Mononuclear cell (primary cell): ENCODE measurements at regions not wholly inside any gene's neighbourhood (a gene's known extent, or its start where the extent isn't known, plus 50 kb on each side); places are given as distances from the start of the nearest gene placed in this dataset.
"Not testable (repeated sequence)": the region's sequence is repeated elsewhere in the genome, so short reads cannot be mapped to it uniquely, and the experiment has no call there.

Experiments
- H3K27me3 ChIP-seq: 2 replicates; pipeline ENCODE4 v1.6.0; 2011; ENCODE audit warnings: low read length, control low read depth; ENCODE audit not compliant: insufficient read depth
- H3K4me1 ChIP-seq: 2 replicates; pipeline ENCODE4 v1.5.1; 2011; ENCODE audit warnings: mild to moderate bottlenecking, low read length, control low read depth; ENCODE audit not compliant: insufficient read depth
- H3K4me3 ChIP-seq: 2 replicates; pipeline ENCODE4 v1.5.1; 2011; ENCODE audit warnings: mild to moderate bottlenecking, low read length, moderate library complexity
- H3K9me3 ChIP-seq: 2 replicates; pipeline ENCODE4 v1.5.1; 2011; ENCODE audit warnings: low read depth, mild to moderate bottlenecking, control low read depth, low read length

DNA sequence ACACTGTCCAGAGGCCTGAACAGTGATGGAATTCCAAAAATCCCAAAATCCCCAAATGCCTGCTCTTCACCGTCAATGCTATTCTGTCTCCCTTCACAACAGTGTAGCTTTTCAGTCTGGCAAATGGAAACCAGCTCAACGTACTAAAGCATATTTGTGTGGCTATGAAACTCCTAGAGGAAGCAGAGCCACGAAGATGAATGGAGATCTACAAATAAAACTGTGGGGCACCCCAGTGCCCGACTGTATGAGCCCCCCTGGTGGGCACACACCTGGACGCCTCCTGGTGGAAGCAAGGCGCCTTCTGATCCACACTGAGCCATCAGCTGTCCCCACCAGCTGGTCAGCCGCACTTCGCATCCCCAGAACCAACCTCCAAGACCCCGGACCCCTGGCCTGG, 129.1 kb upstream of the SOD1 start:
- no peaks in the 10 kb centered on the region for H3K9me3 ChIP-seq
- H3K27me3 ChIP-seq, result no peaks in the 10 kb centered on the region
- no peaks in the 10 kb centered on the region for H3K4me1 ChIP-seq
- no peak overlapping the region for H3K4me3 ChIP-seq

DNA sequence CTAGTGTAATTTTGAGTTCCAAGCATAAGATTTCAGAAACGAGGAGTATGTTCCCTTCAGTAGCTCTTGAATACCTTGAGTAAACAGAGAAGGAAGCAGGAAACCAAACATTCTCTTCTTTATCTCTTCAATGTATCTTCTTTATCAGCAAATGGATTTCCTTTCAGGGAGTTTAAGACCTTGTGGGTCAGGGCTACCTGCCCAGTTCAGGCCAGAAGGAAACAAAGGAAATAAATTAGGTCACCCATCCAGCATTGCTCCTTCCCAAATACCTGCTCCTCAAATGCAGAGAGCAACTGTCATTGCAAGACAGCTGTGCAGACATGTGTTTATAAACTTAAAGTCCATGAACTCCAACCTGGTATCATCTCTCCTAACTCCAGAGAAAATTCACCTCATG, 130.1 kb upstream of the SOD1 start:
- Histone ChIP-seq H3K9me3 (no peaks in the 10 kb centered on the region), H3K27me3 (no peaks in the 10 kb centered on the region), H3K4me1 (no peaks in the 10 kb centered on the region), H3K4me3 (no peak overlapping the region)

DNA sequence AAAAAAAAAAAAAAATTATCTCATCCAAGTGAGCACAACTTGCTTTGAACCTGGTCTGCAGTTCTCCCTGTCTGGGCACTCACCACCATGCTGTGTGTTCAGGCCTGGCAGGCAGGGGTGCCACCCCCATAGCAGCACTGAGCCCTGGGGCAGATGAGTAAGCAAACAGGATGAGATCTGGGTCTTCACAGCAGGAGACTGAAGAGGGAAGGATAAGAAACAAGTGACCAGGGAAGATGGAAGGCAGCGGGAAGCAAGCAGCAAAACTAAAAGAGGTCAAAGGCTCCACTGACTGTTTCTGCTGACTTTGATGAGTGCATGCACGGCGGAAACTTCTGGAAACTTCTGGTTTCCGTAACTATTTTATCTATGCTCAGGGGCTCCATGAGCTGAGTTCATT, 133.5 kb upstream of the SOD1 start:
- Histone ChIP-seq H3K4me1 (no peaks in the 10 kb centered on the region), H3K9me3 (no peaks in the 10 kb centered on the region), H3K4me3 (no peak overlapping the region), H3K27me3 (no peaks in the 10 kb centered on the region)

DNA sequence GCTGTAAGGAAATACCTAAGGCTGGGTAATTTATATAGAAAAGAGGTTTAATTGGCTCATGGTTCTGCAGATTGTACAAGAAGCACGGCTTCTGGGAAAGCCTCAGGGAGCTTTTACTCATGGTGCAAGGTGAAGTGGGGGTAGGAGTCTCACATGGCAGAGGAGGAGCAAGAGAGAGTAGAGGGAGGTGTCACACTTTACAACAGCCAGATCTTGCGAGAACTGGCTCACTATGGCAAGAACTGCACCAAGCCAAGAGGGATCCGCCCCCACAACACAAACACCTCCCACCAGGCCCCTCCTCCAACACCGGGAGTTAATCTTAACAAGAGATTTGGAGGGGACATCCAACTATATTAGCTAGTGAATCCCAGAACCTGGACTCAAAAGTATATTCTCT, 135.4 kb upstream of the SOD1 start:
- H3K4me3 ChIP-seq, result no peak overlapping the region

DNA sequence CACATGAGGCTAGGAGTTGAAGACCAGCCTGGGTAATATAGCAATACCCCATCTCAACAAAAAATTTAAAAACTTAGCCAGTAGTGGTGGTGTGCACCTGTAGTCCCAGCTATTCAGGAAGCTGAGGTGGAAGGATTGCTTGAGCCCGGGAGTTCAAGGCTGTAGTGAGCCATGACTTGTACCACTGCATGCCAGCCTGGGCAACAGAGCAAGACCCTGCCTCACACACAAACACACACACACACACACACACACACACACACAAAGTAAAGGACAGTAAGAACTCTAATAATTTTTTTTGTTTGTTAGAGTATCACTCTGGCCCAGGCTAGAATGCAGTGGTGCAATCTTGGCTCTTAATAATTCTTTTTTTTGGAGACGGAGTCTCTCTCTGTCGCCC, 138.0 kb upstream of the SOD1 start:
- no peaks in the 10 kb centered on the region for H3K27me3 ChIP-seq
- H3K4me3 ChIP-seq, result no peak overlapping the region
- H3K9me3 ChIP-seq, result no peaks in the 10 kb centered on the region
- H3K4me1 ChIP-seq, result no peaks in the 10 kb centered on the region

More for the DNA sequence above, 135.4 kb upstream of the SOD1 start:
- Histone ChIP-seq H3K9me3 (no peaks in the 10 kb centered on the region), H3K27me3 (no peaks in the 10 kb centered on the region), H3K4me1 (no peaks in the 10 kb centered on the region)

DNA sequence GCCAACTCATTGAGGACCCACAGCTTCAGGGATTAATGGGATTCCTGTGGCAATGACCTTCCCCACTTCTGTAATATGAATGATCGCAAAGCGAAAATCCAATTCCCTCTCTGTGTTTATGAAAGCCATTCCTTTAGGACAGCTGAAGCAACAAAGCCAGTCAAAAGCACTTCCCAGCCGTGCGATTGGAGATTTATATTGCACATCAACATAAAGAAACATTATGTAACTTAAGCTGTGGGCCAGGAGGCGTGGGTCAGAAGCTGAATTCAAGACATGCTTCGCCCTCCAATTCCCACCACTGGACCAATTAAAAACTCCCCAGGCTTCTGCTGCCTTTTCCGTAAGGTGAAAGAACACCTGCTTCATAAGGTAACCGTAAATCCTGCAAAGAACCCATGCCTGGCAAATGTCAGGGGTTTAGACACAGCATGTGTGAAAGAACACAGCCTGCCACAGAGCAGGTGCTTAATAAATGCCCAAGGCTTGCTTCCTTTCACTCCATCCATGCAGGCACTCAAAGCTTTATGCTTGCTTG, 138.9 kb upstream of the SOD1 start:
- H3K9me3 ChIP-seq, result no peaks in the 10 kb centered on the region
- H3K27me3 ChIP-seq, result no peaks in the 10 kb centered on the region
- no peak overlapping the region for H3K4me3 ChIP-seq
- H3K4me1 ChIP-seq, result no peaks in the 10 kb centered on the region

DNA sequence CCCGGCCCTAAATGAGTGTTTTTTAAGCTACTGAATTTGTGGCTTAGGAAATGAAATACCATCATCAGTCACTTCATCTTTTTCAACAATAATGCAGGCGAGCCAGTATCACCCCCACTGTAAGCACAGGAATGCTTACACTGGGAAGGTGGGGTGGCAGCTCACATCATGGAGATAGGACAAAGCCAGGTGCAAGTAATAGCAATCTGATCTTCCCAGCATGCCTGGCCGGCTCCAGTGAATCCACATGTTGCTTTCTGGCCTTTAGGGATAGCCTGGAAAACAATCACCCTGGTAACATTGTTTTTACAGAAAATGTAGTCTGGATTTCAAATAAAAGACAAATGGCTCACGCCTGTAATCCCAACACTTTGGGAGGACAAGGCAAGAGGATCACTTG, 140.9 kb upstream of the SOD1 start:
- Histone ChIP-seq H3K4me3 (no peak overlapping the region), H3K4me1 (no peaks in the 10 kb centered on the region), H3K27me3 (no peaks in the 10 kb centered on the region), H3K9me3 (no peaks in the 10 kb centered on the region)

DNA sequence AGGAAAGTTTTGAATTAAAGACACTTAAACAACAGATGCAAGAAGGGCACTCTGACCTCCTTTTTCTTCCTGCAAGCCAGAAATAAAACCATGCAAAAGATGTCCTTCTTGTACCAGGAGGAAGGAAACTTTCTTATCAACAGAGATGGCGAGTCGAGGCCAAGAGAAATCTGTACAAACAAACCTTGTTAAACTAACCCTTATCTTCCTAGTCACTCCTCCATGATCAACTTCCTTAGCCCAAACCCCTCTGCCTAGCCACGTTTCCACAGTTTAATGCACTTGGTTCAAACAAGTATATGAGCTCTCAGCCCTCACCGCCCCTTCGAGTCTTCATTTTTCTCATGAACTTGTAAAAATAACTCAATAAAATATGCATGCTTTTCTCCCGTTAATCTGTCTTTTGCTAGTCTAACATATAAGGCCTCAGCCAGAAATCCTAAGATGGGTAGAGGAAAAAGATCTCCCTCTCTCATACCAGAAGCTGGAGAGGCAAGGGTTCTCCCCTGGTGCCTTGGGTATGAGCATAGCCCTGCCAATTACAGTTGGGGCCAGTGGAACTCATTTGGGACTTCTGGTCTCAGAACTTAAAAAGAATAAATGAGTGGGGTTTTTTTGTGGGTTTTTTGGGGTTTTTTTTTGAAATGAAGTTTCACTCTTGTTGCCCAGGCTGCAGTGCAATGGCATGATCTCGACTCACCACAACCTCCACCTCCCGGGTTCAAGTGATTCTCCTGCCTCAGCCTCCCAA, 141.7 kb upstream of the SOD1 start:
- H3K9me3 ChIP-seq, result no peaks in the 10 kb centered on the region
- no peaks in the 10 kb centered on the region for H3K4me1 ChIP-seq
- no peak overlapping the region for H3K4me3 ChIP-seq
- no peaks in the 10 kb centered on the region for H3K27me3 ChIP-seq

DNA sequence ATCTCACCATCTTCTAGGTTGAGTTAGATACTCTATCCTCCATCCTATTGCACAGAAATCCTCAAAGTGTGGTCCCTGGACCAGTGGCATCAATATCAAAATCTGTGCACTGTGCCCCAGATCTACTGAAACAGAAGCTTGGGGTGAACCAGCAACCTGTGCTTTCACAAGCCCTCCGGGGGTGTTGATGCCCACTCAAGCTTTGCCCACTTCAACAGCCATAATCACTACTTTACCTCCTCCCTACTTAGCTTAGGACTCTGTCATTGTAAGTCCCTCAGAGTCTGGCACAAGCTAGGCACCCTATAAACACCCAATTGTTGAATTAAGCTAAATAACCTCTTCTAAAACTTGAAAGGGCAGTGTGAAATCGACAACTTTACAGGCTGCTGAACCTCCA, 144.2 kb upstream of the SOD1 start:
- Histone ChIP-seq H3K9me3 (no peaks in the 10 kb centered on the region), H3K4me1 (peaks cover under 1% of the 10 kb centered on the region), H3K27me3 (no peaks in the 10 kb centered on the region), H3K4me3 (no peak overlapping the region)

DNA sequence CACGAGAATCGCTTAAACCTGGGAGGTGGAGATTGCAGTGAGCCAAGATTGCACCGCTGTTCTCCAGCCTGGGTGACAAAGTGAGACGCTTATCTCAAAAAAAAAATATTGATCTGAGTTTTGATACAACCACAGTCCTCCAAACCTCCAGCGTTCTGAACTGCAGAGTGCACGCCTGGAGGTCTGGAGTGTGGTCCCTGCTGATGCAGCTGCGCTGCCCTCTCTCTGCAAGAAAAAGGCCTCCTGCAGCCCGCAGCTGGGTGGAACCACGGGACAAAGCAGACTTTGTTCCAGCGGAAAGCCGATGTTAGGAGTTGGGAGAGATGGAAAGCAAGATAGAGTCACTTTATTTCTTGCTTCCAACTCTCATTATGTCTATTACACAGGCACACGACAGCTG, 144.9 kb upstream of the SOD1 start:
- Histone ChIP-seq H3K4me1 (peaks cover 7% of the 10 kb centered on the region), H3K9me3 (no peaks in the 10 kb centered on the region), H3K27me3 (no peaks in the 10 kb centered on the region), H3K4me3 (no peak overlapping the region)

DNA sequence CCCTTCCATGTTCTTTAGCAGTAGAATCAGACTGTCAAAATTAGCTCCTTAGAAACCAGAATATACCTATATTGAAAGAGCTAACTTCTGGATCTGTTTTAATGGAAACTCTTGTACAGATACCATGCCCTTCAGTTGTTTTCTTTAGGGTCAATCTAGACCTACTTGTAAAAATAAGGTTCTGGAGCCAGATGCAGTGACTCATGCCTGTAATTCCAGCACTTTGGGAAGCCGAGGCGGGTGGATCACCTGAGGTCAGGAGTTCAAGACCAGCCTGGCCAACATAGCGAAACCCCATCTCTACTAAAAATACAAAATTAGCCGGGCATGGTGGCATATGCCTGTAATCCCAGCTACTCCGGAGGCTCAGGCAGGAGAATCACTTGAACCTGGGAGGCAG, 146.0 kb upstream of the SOD1 start:
- not testable (repeated sequence) for H3K9me3 ChIP-seq, H3K4me3 ChIP-seq, H3K4me1 ChIP-seq, H3K27me3 ChIP-seq

DNA sequence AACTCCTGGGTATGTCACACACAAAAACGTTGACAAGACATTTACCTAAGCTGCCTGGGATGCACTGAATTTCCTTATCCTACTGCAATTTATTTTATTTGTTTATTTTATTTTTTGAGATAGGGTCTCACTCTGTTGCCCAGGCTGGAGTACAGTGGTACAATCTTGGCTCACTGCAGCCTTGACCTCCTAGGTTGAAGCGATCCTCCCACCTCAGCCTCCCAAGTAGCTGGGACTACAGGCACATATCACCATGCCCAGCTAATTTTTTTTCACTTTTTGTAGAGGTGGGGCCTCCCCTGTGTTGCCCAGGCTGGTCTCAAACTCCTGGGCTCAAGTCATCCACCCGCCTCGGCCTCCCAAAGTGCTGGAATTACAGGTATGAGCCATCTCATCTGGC, 147.5 kb upstream of the SOD1 start:
- not testable (repeated sequence) for H3K27me3 ChIP-seq, H3K4me1 ChIP-seq, H3K9me3 ChIP-seq, H3K4me3 ChIP-seq

DNA sequence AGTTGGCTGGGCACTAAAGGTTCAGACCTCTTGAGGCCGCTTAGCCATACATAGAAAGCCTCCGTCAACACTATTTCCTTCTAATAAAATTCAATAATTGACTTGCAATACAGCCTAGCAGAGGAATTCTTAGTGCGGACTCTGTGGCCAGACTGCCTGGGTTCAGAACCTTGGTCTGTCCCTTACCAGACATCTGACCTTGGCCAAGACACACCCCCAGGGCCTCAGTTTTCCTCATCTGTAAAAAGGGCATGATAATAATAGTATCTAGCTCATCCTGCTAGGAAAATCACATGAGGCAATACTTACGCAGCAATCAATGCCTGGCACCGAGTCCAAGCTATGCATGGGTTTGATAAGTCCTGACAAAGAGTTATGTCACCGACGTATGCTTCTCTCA, 148.2 kb upstream of the SOD1 start:
- peaks cover 9% of the 10 kb centered on the region for H3K4me1 ChIP-seq
- H3K4me3 ChIP-seq, result no peak overlapping the region

DNA sequence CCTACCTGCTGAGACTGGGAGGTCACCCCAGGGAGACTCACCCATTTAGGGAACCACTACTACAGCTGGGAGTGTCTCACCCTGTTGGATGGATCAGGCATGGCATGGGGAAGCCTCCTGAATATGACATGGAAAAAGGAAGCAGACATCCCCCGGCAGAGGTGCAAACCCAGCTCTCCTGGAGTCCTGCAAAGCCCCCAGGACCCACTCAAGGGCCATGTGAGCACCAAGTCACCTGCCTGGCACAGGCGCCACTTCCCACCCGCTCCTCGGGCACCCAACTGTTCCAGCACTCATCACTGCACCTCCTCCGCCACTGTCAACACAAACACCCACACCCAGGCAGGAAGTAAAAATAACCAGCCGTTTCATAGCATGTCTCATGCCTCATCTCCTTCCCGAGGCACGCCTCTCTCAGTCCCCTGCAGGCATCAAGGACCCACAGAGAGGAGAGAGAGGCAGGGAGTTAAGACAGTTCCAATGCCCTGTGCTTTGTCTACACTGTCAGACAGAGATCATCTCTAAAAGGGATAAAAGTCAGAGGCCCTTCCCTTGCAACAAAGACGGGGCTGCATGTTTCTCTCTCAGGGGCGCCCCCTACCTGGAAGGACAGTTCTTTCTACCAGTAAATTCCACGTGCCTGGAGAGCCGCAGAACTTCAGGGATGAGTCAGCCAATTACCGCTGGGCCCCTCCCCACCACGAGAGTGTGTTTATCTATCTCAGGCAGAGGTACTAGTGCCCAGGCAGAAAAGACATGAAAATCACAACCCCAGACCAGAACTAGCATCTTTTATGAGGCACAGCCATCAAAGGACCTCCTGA, 150.1 kb upstream of the SOD1 start:
- H3K27me3 ChIP-seq, result no peaks in the 10 kb centered on the region
- H3K4me3 ChIP-seq, result no peak overlapping the region
- no peaks in the 10 kb centered on the region for H3K9me3 ChIP-seq
- H3K4me1 ChIP-seq, result peaks cover 9% of the 10 kb centered on the region

More for the DNA sequence above, 148.2 kb upstream of the SOD1 start:
- Histone ChIP-seq H3K27me3 (no peaks in the 10 kb centered on the region), H3K9me3 (no peaks in the 10 kb centered on the region)

DNA sequence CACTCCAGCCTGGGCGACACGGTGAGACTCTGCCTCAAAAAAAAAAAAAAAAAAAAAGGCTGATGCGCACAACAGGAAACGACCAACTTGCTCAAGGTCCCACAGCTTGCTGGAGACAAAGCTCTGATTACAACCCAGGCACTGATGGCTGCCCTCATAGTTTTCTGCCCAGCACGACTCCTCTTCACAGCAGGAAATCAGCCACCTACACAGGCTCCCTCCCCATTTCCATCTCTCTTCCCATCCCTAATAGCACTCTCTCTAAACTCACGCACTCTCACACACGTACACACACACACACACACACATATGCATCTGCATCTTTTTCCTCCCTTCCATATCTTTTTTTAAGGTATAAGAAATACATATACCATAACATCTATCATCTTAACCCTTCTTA, 153.5 kb upstream of the SOD1 start:
- Histone ChIP-seq H3K27me3 (no peaks in the 10 kb centered on the region), H3K9me3 (no peaks in the 10 kb centered on the region), H3K4me1 (peaks cover 9% of the 10 kb centered on the region)

DNA sequence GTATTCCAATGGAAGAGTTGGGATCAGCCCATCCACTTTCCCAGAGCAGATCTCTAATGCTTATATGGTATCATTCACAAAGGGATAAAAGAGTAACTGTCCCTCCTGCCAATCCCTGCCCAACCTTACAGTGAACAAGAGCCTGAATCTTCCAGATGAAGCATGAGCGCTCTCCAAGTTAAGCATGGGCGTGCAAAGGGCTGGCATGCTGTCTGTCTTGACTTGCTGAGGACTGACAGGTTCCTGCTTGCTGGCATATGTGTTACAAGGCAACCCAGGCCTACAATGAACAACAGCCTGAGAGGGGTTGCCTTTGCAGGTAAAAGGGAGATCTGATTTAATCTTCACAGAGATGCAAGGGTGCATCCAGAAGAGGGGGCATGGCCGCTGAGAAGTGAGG, 155.6 kb upstream of the SOD1 start:
- no peaks in the 10 kb centered on the region for H3K27me3 ChIP-seq

More for the DNA sequence above, 153.5 kb upstream of the SOD1 start:
- no peak overlapping the region for H3K4me3 ChIP-seq

More for the DNA sequence above, 155.6 kb upstream of the SOD1 start:
- Histone ChIP-seq H3K4me3 (no peak overlapping the region), H3K9me3 (no peaks in the 10 kb centered on the region), H3K4me1 (no peaks in the 10 kb centered on the region)
